Kidney (tissue), 13 donors: ENCODE measurements at regions not wholly inside any gene's neighbourhood (a gene's known extent, or its start where the extent isn't known, plus 50 kb on each side); places are given as distances from the start of the nearest gene placed in this dataset.

Experiments
- DNase-seq, 5 donors: peaks; one replicate each; pipeline ENCODE4 v3.0.0-alpha.2; 2013 to 2020
- FAIRE-seq: peaks from 2 replicates; lab custom pipeline; 2012; peaks lifted over from hg19 to GRCh38; lab: Jason Lieb, UNC
- H3K27ac ChIP-seq, 2 donors: one replicate each; pipeline ENCODE4 v1.7.0; 2013; ENCODE audit warnings: low read depth in 2 of 2, low read length in 2 of 2, inconsistent platforms in 1 of 2
- H3K27me3 ChIP-seq: one replicate; pipeline ENCODE4 v1.7.1; 2013; ENCODE audit warnings: low read length, inconsistent platforms; ENCODE audit not compliant: control insufficient read depth, insufficient read depth
- H3K36me3 ChIP-seq, 3 donors: one replicate each; pipeline versions ENCODE4 v1.7.0 to v1.7.1; 2013; ENCODE audit warnings: low read length in 3 of 3, control low read depth in 1 of 3, inconsistent platforms in 1 of 3; ENCODE audit not compliant: insufficient read depth in 3 of 3, control insufficient read depth in 2 of 3
- H3K4me1 ChIP-seq, 3 donors: one replicate each; pipeline versions ENCODE4 v1.7.0 to v1.7.1; 2013; ENCODE audit warnings: low read length in 3 of 3, inconsistent platforms in 1 of 3, low read depth in 1 of 3; ENCODE audit not compliant: control insufficient read depth in 2 of 3, insufficient read depth in 2 of 3
- H3K4me3 ChIP-seq, 3 donors: one replicate each; pipeline versions ENCODE4 v1.7.0 to v1.8.1; 2013; ENCODE audit warnings: low read length in 3 of 3, control low read depth in 1 of 3, inconsistent platforms in 1 of 3
- H3K9ac ChIP-seq, 3 donors: one replicate each; pipeline versions ENCODE4 v1.7.0 to v1.7.1; 2013; ENCODE audit warnings: low read length in 3 of 3, control low read depth in 1 of 3, inconsistent platforms in 1 of 3
- H3K9me3 ChIP-seq, 3 donors: one replicate each; pipeline versions ENCODE4 v1.7.0 to v1.7.1; 2013; ENCODE audit warnings: low read length in 3 of 3, control low read depth in 1 of 3, inconsistent platforms in 1 of 3; ENCODE audit not compliant: control insufficient read depth in 2 of 3, insufficient read depth in 1 of 3
- CTCF ChIP-seq: IDR thresholded peaks from 3 replicates; pipeline ENCODE4 v1.5.1; 2012; ENCODE audit warnings: mild to moderate bottlenecking, moderate library complexity, borderline replicate concordance; ENCODE audit not compliant: insufficient read depth; ENCODE audit errors: extremely low read depth
- intact Hi-C: fragments of 100-400 bp; cut with DNase I; formaldehyde crosslinking; loops from one replicate; pipeline ENCODE4 v1.11.1; 2022
- donor health status: control.
- donor health status: control.
- donor health status: control.
- donor health status: control.
- donor health status: control.
- donor health status: DM: yes; HTN: yes; CAD: no.
- donor health status: Normal renal cell carcinoma (clear cell type).

- DNase-seq: no peak
- intact Hi-C loops: no loop called here
- H3K9me3 ChIP-seq: no peaks in the 10 kb centered on the region
- TF ChIP-seq CTCF: no peak
- no peak overlapping the region for H3K4me3 ChIP-seq
- H3K36me3 ChIP-seq: no peaks in the 10 kb centered on the region
- no peak overlapping the region for H3K9ac ChIP-seq
- no peaks in the 10 kb centered on the region for H3K4me1 ChIP-seq
- no peak for FAIRE-seq
- no peaks in the 10 kb centered on the region for H3K27me3 ChIP-seq
- H3K27ac ChIP-seq: no peak overlapping the region
Observed at GRCh38 chr15:88341653-88342052, 85.1 kb upstream of the NTRK3 start.

GRCh38 chr15:88341006-88341405 lies 84.5 kb upstream of the NTRK3 start:
- intact Hi-C loops: no loop called here
- no peak for DNase-seq
- H3K27me3 ChIP-seq: no peaks in the 10 kb centered on the region
- TF ChIP-seq CTCF: no peak
- H3K4me1 ChIP-seq: no peaks in the 10 kb centered on the region
- H3K4me3 ChIP-seq: no peak overlapping the region
- no peaks in the 10 kb centered on the region for H3K9me3 ChIP-seq
- FAIRE-seq: no peak
- H3K27ac ChIP-seq: no peak overlapping the region
- H3K9ac ChIP-seq: no peak overlapping the region
- no peaks in the 10 kb centered on the region for H3K36me3 ChIP-seq

GRCh38 chr15:88337993-88338392 lies 81.5 kb upstream of the NTRK3 start:
- Histone ChIP-seq H3K27ac (no peak overlapping the region), H3K9me3 (no peaks in the 10 kb centered on the region), H3K27me3 (no peaks in the 10 kb centered on the region), H3K4me3 (no peak overlapping the region), H3K36me3 (no peaks in the 10 kb centered on the region), H3K9ac (no peak overlapping the region), H3K4me1 (no peaks in the 10 kb centered on the region)
- TF ChIP-seq CTCF: no peak
- FAIRE-seq (no peak), DNase-seq (no peak)
- intact Hi-C loops: no loop called here

GRCh38 chr15:88335074-88335473 lies 78.5 kb upstream of the NTRK3 start:
- intact Hi-C loops: no loop called here

More at GRCh38 chr15:88335074-88335473, 78.5 kb upstream of the NTRK3 start:
- Histone ChIP-seq H3K36me3 (no peaks in the 10 kb centered on the region), H3K4me1 (no peaks in the 10 kb centered on the region), H3K27me3 (no peaks in the 10 kb centered on the region), H3K4me3 (no peak overlapping the region), H3K27ac (no peak overlapping the region), H3K9me3 (no peaks in the 10 kb centered on the region), H3K9ac (no peak overlapping the region)
- no peak for DNase-seq
- TF ChIP-seq CTCF: no peak
- no peak for FAIRE-seq
